HEK293 (cell line): ENCODE measurements at regions not wholly inside any gene's neighbourhood (a gene's known extent, or its start where the extent isn't known, plus 50 kb on each side); places are given as distances from the start of the nearest gene placed in this dataset.

ENCODE experiments used
- CTCF ChIA-PET: fragments of 350-600 bp; formaldehyde crosslinking; extraction: SDS; loops from one replicate; lab custom pipeline; 2021; ENCODE audit warnings: antibody characterized with exemption; lab: Yijun Ruan, JAX
- POLR2A ChIA-PET: fragments of 300-600 bp; formaldehyde crosslinking; extraction: SDS; loops from one replicate; lab custom pipeline; 2020; ENCODE audit warnings: antibody characterized with exemption, inconsistent platforms; lab: Yijun Ruan, JAX
- H3K27ac ChIP-seq: fragments of 200-500 bp; sonication (Bioruptor generic); 2 replicates; pipeline ENCODE4 v1.5.1; 2014; ENCODE audit warnings: low read depth, low read length, control low read depth, inconsistent platforms; ENCODE audit errors: extremely low read depth
- H3K36me3 ChIP-seq, 2 experiments: fragments of 200-500 bp in 1 of 2; sonication (Bioruptor generic) in 1 of 2; 1 replicate in 1 of 2; 2 replicates in 1 of 2; pipeline ENCODE4 v1.5.1; 2014 to 2017; ENCODE audit warnings: inconsistent platforms in 2 of 2, low read length in 2 of 2; ENCODE audit not compliant: control insufficient read depth in 2 of 2, insufficient read depth in 1 of 2
- H3K4me1 ChIP-seq: fragments of 200-500 bp; sonication (Bioruptor generic); 2 replicates; pipeline ENCODE4 v1.5.1; 2014; ENCODE audit warnings: mild to moderate bottlenecking, low read length, inconsistent platforms; ENCODE audit not compliant: control insufficient read depth, insufficient read depth
- H3K4me3 ChIP-seq: 2 replicates; pipeline ENCODE4 v1.5.1; 2011; ENCODE audit warnings: low read depth, mild to moderate bottlenecking, control low read depth, low read length, moderate library complexity
- H3K9me3 ChIP-seq: fragments of 200-500 bp; sonication (Bioruptor generic); 2 replicates; pipeline ENCODE4 v1.5.1; 2014; ENCODE audit warnings: low read depth, low read length, inconsistent platforms; ENCODE audit not compliant: control insufficient read depth, insufficient read depth
- BCL11A ChIP-seq: fragments of 450-650 bp; formaldehyde crosslinking; IDR thresholded peaks from 2 replicates; pipeline ENCODE4 v1.5.1; 2016; ENCODE audit warnings: low read depth, missing biosample characterization, missing genetic modification characterization
- HOXC10 ChIP-seq: sonication (generic); formaldehyde crosslinking; IDR thresholded peaks from 2 replicates; pipeline ENCODE4 v1.8.1; 2023; ENCODE audit warnings: mild to moderate bottlenecking, missing genetic modification reagents
- HOXD13 ChIP-seq: sonication (generic); formaldehyde crosslinking; IDR thresholded peaks from 2 replicates; pipeline ENCODE4 v1.8.0; 2022; ENCODE audit warnings: missing genetic modification reagents, borderline replicate concordance
- KLF10 ChIP-seq: fragments of 450-650 bp; IDR thresholded peaks from 2 replicates; pipeline ENCODE4 v1.5.1; 2018; ENCODE audit warnings: missing biosample characterization, mild to moderate bottlenecking, missing genetic modification characterization
- SP7 ChIP-seq: fragments of 450-650 bp; formaldehyde crosslinking; IDR thresholded peaks from 2 replicates; pipeline ENCODE4 v1.5.1; 2016; ENCODE audit warnings: missing biosample characterization, missing genetic modification characterization
- TCF7L2 ChIP-seq: IDR thresholded peaks from 2 replicates; pipeline ENCODE4 v1.6.1; 2011; ENCODE audit warnings: low read depth, mild to moderate bottlenecking, inconsistent platforms, low read length, moderate library complexity, borderline replicate concordance
- ZBTB8A ChIP-seq: fragments of 450-650 bp; formaldehyde crosslinking; IDR thresholded peaks from 2 replicates; pipeline ENCODE4 v1.5.1; 2016; ENCODE audit warnings: missing biosample characterization, missing genetic modification characterization
- ZFP69B ChIP-seq: fragments of 450-650 bp; formaldehyde crosslinking; IDR thresholded peaks from 2 replicates; pipeline ENCODE4 v1.5.1; 2016; ENCODE audit warnings: missing biosample characterization, missing genetic modification characterization
- ZNF146 ChIP-seq: fragments of 450-650 bp; formaldehyde crosslinking; IDR thresholded peaks from 2 replicates; pipeline ENCODE4 v1.5.1; 2016; ENCODE audit warnings: missing biosample characterization, missing genetic modification characterization
- ZNF175 ChIP-seq: fragments of 450-650 bp; formaldehyde crosslinking; IDR thresholded peaks from 2 replicates; pipeline ENCODE4 v1.5.1; 2016; ENCODE audit warnings: missing biosample characterization, missing genetic modification characterization
- ZNF239 ChIP-seq: fragments of 450-650 bp; formaldehyde crosslinking; IDR thresholded peaks from 2 replicates; pipeline ENCODE4 v1.5.1; 2016; ENCODE audit warnings: missing biosample characterization, missing genetic modification characterization
- ZNF248 ChIP-seq: fragments of 450-650 bp; formaldehyde crosslinking; IDR thresholded peaks from 2 replicates; pipeline ENCODE4 v1.5.1; 2017; ENCODE audit warnings: missing biosample characterization, missing genetic modification characterization
- ZNF335 ChIP-seq: fragments of 450-650 bp; formaldehyde crosslinking; conservative IDR thresholded peaks from 2 replicates; pipeline ENCODE4 v1.5.1; 2016; ENCODE audit warnings: missing biosample characterization, missing genetic modification characterization
- ZNF37A ChIP-seq: fragments of 450-650 bp; IDR thresholded peaks from 2 replicates; pipeline ENCODE4 v1.5.1; 2018; ENCODE audit warnings: missing biosample characterization, missing genetic modification characterization
- ZNF433 ChIP-seq: fragments of 450-650 bp; formaldehyde crosslinking; IDR thresholded peaks from 2 replicates; pipeline ENCODE4 v1.5.1; 2016; ENCODE audit warnings: missing biosample characterization, missing genetic modification characterization, low read depth
- ZNF510 ChIP-seq: fragments of 450-650 bp; formaldehyde crosslinking; IDR thresholded peaks from 2 replicates; pipeline ENCODE4 v1.5.1; 2018; ENCODE audit warnings: mild to moderate bottlenecking, missing genetic modification characterization, missing biosample characterization; ENCODE audit not compliant: insufficient replicate concordance
- ZNF558 ChIP-seq: fragments of 450-650 bp; formaldehyde crosslinking; IDR thresholded peaks from 2 replicates; pipeline ENCODE4 v1.5.1; 2016; ENCODE audit warnings: missing biosample characterization, missing genetic modification characterization
- ZNF600 ChIP-seq: fragments of 450-650 bp; formaldehyde crosslinking; IDR thresholded peaks from 2 replicates; pipeline ENCODE4 v1.5.1; 2016; ENCODE audit warnings: missing biosample characterization, missing genetic modification characterization
- ZNF624 ChIP-seq: fragments of 450-650 bp; formaldehyde crosslinking; IDR thresholded peaks from 2 replicates; pipeline ENCODE4 v1.5.1; 2017; ENCODE audit warnings: missing biosample characterization, missing genetic modification characterization
- ZNF626 ChIP-seq: fragments of 450-650 bp; sonication (Bioruptor Pico); formaldehyde crosslinking; IDR thresholded peaks from 2 replicates; pipeline ENCODE4 v1.5.1; 2018; ENCODE audit warnings: missing biosample characterization, missing genetic modification characterization, inconsistent platforms
- ZNF677 ChIP-seq: fragments of 450-650 bp; IDR thresholded peaks from 2 replicates; pipeline ENCODE4 v1.5.0; 2018; ENCODE audit warnings: missing biosample characterization, mild to moderate bottlenecking, missing genetic modification characterization, moderate library complexity
- TF ChIP-seq, protein P1 (sequence below): fragments of 450-650 bp; formaldehyde crosslinking; IDR thresholded peaks from 2 replicates; pipeline ENCODE4 v1.5.1; 2017; ENCODE audit warnings: missing biosample characterization, missing genetic modification characterization
- TF ChIP-seq, protein P2 (sequence below): fragments of 450-650 bp; formaldehyde crosslinking; IDR thresholded peaks from 2 replicates; pipeline ENCODE4 v1.5.1; 2016; ENCODE audit warnings: missing biosample characterization, missing genetic modification characterization
- TF ChIP-seq, protein P3 (sequence below): fragments of 450-650 bp; formaldehyde crosslinking; IDR thresholded peaks from 2 replicates; pipeline ENCODE4 v1.5.1; 2016; ENCODE audit warnings: missing biosample characterization, missing genetic modification characterization
- TF ChIP-seq, protein P4 (sequence below): fragments of 450-650 bp; formaldehyde crosslinking; IDR thresholded peaks from 2 replicates; pipeline ENCODE4 v1.5.1; 2016; ENCODE audit warnings: missing biosample characterization, missing genetic modification characterization

DNA sequence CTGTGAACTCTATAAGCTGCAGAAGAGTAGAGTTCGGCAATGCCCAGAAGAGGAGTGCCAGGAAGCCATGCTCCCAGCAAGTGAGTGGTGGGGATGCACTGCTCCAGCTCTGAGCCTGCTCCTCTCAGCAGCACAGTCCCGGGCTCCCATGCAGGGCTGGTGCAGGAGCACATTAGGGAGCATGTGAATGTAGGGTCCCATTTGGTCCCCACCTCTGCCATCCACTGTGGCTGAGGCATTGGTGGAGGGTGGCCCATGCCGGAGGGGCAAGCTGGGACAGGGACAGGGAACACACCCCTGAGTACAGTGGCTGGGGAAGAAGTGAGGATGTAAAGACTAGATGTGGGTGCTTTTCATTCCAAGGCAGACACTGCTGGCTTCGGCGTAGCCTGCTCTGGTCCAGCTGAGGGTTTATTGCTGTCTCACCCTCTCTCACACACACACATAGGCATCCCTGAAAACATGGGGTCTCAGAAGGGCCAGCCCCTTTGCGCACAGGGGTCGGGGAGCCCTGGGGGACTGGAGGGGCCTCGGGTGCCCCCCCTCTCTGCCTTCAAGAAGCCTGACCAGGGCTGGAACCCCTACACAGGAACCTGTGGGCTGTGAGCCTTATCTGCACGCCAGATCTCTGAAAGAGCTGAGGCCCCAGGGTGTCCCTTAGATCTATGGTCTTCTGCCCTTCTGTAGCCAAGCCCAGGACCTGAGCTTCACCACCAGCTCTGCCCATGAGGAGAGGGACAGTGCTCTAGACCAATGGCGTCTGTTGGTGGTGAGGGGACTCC lies 341.0 kb downstream of the TCERG1L start:
- POLR2A ChIA-PET: no interaction called here
- no peak overlapping the region for H3K4me3 ChIP-seq
- H3K9me3 ChIP-seq: no peaks in the 10 kb centered on the region
- no peak overlapping the region for H3K27ac ChIP-seq
- TF ChIP-seq ZNF510 (no peak), ZNF239 (tag by site-specific recombination) (no peak), ZNF677 (tag by site-specific recombination) (no peak), TCF7L2 (no peak), ZNF600 (no peak), ZNF146 (no peak), KLF10 (no peak), ZNF175 (tag by site-specific recombination) (no peak), ZNF37A (tag by site-specific recombination) (no peak), ZNF433 (tag by site-specific recombination) (no peak)
- TF ChIP-seq, protein P1, sequence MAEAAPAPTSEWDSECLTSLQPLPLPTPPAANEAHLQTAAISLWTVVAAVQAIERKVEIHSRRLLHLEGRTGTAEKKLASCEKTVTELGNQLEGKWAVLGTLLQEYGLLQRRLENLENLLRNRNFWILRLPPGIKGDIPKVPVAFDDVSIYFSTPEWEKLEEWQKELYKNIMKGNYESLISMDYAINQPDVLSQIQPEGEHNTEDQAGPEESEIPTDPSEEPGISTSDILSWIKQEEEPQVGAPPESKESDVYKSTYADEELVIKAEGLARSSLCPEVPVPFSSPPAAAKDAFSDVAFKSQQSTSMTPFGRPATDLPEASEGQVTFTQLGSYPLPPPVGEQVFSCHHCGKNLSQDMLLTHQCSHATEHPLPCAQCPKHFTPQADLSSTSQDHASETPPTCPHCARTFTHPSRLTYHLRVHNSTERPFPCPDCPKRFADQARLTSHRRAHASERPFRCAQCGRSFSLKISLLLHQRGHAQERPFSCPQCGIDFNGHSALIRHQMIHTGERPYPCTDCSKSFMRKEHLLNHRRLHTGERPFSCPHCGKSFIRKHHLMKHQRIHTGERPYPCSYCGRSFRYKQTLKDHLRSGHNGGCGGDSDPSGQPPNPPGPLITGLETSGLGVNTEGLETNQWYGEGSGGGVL (tag by site-specific recombination): no peak
- TF ChIP-seq, all 188 proteins: peak for 0
- CTCF ChIA-PET: no interaction called here
- Histone ChIP-seq H3K36me3 (no peaks in the 10 kb centered on the region), H3K4me1 (no peaks in the 10 kb centered on the region)

DNA sequence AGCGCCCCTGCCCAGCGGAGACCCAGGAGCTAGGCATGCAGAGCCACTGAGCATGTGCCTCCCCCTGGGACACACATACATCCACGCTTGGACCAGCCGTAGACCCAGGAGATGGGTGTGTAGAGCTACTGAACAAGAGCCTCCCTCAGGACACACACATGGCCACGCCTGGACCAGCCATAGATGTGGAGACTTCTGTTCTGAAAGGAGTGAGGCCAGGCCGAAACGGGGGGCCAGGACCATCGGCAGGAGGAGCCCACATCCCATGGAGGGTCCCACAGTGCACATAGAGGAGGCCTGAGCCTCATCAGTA lies 340.4 kb downstream of the TCERG1L start:
- H3K36me3 ChIP-seq: no peaks in the 10 kb centered on the region
- H3K4me3 ChIP-seq: no peak overlapping the region
- H3K4me1 ChIP-seq: no peaks in the 10 kb centered on the region
- ChIA-PET POLR2A (no interaction called here), CTCF (no interaction called here)
- no peaks in the 10 kb centered on the region for H3K9me3 ChIP-seq
- no peak overlapping the region for H3K27ac ChIP-seq
- TF ChIP-seq HOXD13 (CRISPR knock-in tag) (no peak), ZBTB8A (tag by site-specific recombination) (no peak), ZNF335 (no peak), HOXC10 (CRISPR knock-in tag) (no peak), ZNF248 (tag by site-specific recombination) (no peak)

DNA sequence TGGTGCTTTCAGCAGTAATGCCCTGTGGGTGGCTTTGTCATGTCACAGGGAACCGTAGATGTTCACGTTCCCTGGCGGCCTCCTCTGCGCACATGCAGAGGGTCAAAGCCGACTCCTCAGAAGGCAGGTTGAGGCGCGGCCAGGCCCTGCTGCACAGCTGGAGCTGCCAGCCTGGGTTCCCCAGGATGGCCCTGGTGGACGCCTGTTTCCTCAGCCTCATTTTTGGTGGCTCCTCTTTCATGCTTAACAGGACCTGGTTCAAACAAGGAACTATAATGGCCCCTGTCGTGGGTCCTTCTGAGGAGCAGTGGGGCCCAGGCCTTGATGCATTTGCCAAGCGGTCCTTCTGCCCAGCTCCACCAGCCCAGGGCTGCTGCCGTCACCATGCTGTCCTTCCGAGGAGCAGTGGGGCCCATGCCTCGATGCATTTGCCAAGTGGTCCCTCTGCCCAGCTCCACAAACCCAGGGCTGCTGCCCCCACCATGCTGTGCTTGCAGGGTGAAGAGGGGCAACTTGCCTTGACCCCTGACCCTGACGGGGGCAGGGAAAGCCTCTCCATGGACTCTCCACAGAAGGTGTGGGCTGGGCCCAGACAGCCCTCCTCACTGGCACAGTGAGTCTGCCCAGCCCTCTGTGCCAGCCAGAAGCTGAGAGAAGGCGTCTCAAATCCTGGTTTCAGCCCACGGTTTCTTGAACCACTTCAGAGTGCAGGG lies 338.2 kb downstream of the TCERG1L start:
- Histone ChIP-seq H3K4me3 (no peak overlapping the region), H3K4me1 (no peaks in the 10 kb centered on the region), H3K27ac (no peak overlapping the region), H3K36me3 (no peaks in the 10 kb centered on the region), H3K9me3 (no peaks in the 10 kb centered on the region)
- CTCF ChIA-PET: interaction anchor here (0.6 kb wide), 1 partner anchor 421 kb away, joined by 3 read pairs; no protein-coding TSS in a partner anchor
- POLR2A ChIA-PET: no interaction called here
- TF ChIP-seq, protein P2, sequence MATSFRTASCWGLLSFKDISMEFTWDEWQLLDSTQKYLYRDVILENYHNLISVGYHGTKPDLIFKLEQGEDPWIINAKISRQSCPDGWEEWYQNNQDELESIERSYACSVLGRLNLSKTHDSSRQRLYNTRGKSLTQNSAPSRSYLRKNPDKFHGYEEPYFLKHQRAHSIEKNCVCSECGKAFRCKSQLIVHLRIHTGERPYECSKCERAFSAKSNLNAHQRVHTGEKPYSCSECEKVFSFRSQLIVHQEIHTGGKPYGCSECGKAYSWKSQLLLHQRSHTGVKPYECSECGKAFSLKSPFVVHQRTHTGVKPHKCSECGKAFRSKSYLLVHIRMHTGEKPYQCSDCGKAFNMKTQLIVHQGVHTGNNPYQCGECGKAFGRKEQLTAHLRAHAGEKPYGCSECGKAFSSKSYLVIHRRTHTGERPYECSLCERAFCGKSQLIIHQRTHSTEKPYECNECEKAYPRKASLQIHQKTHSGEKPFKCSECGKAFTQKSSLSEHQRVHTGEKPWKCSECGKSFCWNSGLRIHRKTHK: no peak
- TF ChIP-seq SP7 (tag by site-specific recombination): no peak
- no peak for TF ChIP-seq ZNF624 (tag by site-specific recombination)
- no peak for TF ChIP-seq ZFP69B (tag by site-specific recombination)
- no peak for TF ChIP-seq ZNF626 (tag by site-specific recombination)
- TF ChIP-seq, protein P3, sequence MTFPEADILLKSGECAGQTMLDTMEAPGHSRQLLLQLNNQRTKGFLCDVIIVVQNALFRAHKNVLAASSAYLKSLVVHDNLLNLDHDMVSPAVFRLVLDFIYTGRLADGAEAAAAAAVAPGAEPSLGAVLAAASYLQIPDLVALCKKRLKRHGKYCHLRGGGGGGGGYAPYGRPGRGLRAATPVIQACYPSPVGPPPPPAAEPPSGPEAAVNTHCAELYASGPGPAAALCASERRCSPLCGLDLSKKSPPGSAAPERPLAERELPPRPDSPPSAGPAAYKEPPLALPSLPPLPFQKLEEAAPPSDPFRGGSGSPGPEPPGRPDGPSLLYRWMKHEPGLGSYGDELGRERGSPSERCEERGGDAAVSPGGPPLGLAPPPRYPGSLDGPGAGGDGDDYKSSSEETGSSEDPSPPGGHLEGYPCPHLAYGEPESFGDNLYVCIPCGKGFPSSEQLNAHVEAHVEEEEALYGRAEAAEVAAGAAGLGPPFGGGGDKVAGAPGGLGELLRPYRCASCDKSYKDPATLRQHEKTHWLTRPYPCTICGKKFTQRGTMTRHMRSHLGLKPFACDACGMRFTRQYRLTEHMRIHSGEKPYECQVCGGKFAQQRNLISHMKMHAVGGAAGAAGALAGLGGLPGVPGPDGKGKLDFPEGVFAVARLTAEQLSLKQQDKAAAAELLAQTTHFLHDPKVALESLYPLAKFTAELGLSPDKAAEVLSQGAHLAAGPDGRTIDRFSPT: no peak
- no peak for TF ChIP-seq BCL11A (tag by site-specific recombination)
- TF ChIP-seq, protein P4, sequence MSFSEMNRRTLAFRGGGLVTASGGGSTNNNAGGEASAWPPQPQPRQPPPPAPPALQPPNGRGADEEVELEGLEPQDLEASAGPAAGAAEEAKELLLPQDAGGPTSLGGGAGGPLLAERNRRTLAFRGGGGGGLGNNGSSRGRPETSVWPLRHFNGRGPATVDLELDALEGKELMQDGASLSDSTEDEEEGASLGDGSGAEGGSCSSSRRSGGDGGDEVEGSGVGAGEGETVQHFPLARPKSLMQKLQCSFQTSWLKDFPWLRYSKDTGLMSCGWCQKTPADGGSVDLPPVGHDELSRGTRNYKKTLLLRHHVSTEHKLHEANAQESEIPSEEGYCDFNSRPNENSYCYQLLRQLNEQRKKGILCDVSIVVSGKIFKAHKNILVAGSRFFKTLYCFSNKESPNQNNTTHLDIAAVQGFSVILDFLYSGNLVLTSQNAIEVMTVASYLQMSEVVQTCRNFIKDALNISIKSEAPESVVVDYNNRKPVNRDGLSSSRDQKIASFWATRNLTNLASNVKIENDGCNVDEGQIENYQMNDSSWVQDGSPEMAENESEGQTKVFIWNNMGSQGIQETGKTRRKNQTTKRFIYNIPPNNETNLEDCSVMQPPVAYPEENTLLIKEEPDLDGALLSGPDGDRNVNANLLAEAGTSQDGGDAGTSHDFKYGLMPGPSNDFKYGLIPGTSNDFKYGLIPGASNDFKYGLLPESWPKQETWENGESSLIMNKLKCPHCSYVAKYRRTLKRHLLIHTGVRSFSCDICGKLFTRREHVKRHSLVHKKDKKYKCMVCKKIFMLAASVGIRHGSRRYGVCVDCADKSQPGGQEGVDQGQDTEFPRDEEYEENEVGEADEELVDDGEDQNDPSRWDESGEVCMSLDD: no peak
- TF ChIP-seq ZNF558 (tag by site-specific recombination): no peak
